Type B pancreatic cell (in vitro differentiated cells): ENCODE measurements at regions not wholly inside any gene's neighbourhood (a gene's known extent, or its start where the extent isn't known, plus 50 kb on each side); places are given as distances from the start of the nearest gene placed in this dataset.

Source experiments
- DNase-seq: peaks from one replicate; pipeline ENCODE4 v3.0.0; 2021; ENCODE audit warnings: mixed read lengths; ENCODE audit not compliant: unreplicated experiment; ENCODE audit errors: extremely low spot score
- H3K27ac Mint-ChIP-seq: 2 replicates; pipeline ENCODE4 v1.8.0; 2021; ENCODE audit warnings: mild to moderate bottlenecking, mixed read lengths
- H3K27me3 Mint-ChIP-seq: 2 replicates; pipeline ENCODE4 v1.8.0; 2021; ENCODE audit warnings: mixed read lengths
- H3K36me3 Mint-ChIP-seq: 2 replicates; pipeline ENCODE4 v1.8.0; 2021; ENCODE audit warnings: mixed read lengths
- H3K4me1 Mint-ChIP-seq: one replicate; pipeline ENCODE4 v1.8.0; 2021; ENCODE audit warnings: mixed read lengths; ENCODE audit not compliant: unreplicated experiment
- H3K4me3 Mint-ChIP-seq: 2 replicates; pipeline ENCODE4 v1.8.0; 2021; ENCODE audit warnings: mild to moderate bottlenecking, mixed read lengths
- H3K9me3 Mint-ChIP-seq: 2 replicates; pipeline ENCODE4 v1.8.0; 2021; ENCODE audit warnings: mixed read lengths
- CTCF ChIP-seq: fragments of 200-600 bp; sonication (generic); conservative IDR thresholded peaks from 2 replicates; pipeline ENCODE4 v1.5.0; 2021; ENCODE audit warnings: antibody characterized with exemption, mild to moderate bottlenecking

GRCh38 chr3:94345101-94345500 is 282.2 kb downstream of the NSUN3 start:
- Mint-ChIP-seq H3K27ac (no peak overlapping the region), H3K4me1 (no peaks in the 10 kb centered on the region), H3K36me3 (peaks cover 3% of the 10 kb centered on the region), H3K9me3 (peaks cover 9% of the 10 kb centered on the region), H3K4me3 (no peak overlapping the region), H3K27me3 (no peaks in the 10 kb centered on the region)
- TF ChIP-seq CTCF: no peak
- no peak for DNase-seq

GRCh38 chr3:94349310-94349878 is 286.5 kb downstream of the NSUN3 start:
- no peaks in the 10 kb centered on the region for H3K27me3 Mint-ChIP-seq
- no peak for TF ChIP-seq CTCF
- no peak overlapping the region for H3K27ac Mint-ChIP-seq
- H3K36me3 Mint-ChIP-seq: peaks cover 3% of the 10 kb centered on the region
- no peak for DNase-seq
- no peaks in the 10 kb centered on the region for H3K4me1 Mint-ChIP-seq
- peaks cover 7% of the 10 kb centered on the region for H3K9me3 Mint-ChIP-seq
- H3K4me3 Mint-ChIP-seq: no peak overlapping the region

- Mint-ChIP-seq H3K4me3 (no peak overlapping the region), H3K27me3 (no peaks in the 10 kb centered on the region), H3K4me1 (peaks cover 4% of the 10 kb centered on the region), H3K36me3 (no peaks in the 10 kb centered on the region), H3K9me3 (no peaks in the 10 kb centered on the region), H3K27ac (no peak overlapping the region)
- TF ChIP-seq CTCF: no peak
- DNase-seq: no peak
Measured at GRCh38 chr3:94356581-94356980, 293.7 kb downstream of the NSUN3 start.

- DNase-seq: no peak
- no peak for TF ChIP-seq CTCF
- H3K9me3 Mint-ChIP-seq: peaks cover 6% of the 10 kb centered on the region
- peaks cover 10% of the 10 kb centered on the region for H3K4me1 Mint-ChIP-seq
- no peak overlapping the region for H3K4me3 Mint-ChIP-seq
- no peak overlapping the region for H3K27ac Mint-ChIP-seq
- no peaks in the 10 kb centered on the region for H3K36me3 Mint-ChIP-seq
- no peaks in the 10 kb centered on the region for H3K27me3 Mint-ChIP-seq
Measured at GRCh38 chr3:94359996-94360395, 297.1 kb downstream of the NSUN3 start.

GRCh38 chr3:94360987-94361386 is 298.1 kb downstream of the NSUN3 start:
- no peak overlapping the region for H3K27ac Mint-ChIP-seq
- peaks cover 7% of the 10 kb centered on the region for H3K9me3 Mint-ChIP-seq
- no peaks in the 10 kb centered on the region for H3K36me3 Mint-ChIP-seq
- H3K27me3 Mint-ChIP-seq: no peaks in the 10 kb centered on the region
- TF ChIP-seq CTCF: no peak
- no peak overlapping the region for H3K4me3 Mint-ChIP-seq
- no peak for DNase-seq
- peaks cover 10% of the 10 kb centered on the region for H3K4me1 Mint-ChIP-seq

- no peak overlapping the region for H3K4me3 Mint-ChIP-seq
- peaks cover 7% of the 10 kb centered on the region for H3K9me3 Mint-ChIP-seq
- peaks cover 10% of the 10 kb centered on the region for H3K4me1 Mint-ChIP-seq
- DNase-seq: no peak
- H3K36me3 Mint-ChIP-seq: no peaks in the 10 kb centered on the region
- no peak for TF ChIP-seq CTCF
- H3K27me3 Mint-ChIP-seq: no peaks in the 10 kb centered on the region
- no peak overlapping the region for H3K27ac Mint-ChIP-seq
Measured at GRCh38 chr3:94362393-94362792, 299.5 kb downstream of the NSUN3 start.
